Pulmonary artery endothelial cell (primary cell): ENCODE measurements at regions not wholly inside any gene's neighbourhood (a gene's known extent, or its start where the extent isn't known, plus 50 kb on each side); places are given as distances from the start of the nearest gene placed in this dataset.

Source experiments
- DNase-seq: peaks from one replicate; pipeline ENCODE4 v3.0.0-alpha.2; 2011; ENCODE audit warnings: low read depth, low spot score

DNA sequence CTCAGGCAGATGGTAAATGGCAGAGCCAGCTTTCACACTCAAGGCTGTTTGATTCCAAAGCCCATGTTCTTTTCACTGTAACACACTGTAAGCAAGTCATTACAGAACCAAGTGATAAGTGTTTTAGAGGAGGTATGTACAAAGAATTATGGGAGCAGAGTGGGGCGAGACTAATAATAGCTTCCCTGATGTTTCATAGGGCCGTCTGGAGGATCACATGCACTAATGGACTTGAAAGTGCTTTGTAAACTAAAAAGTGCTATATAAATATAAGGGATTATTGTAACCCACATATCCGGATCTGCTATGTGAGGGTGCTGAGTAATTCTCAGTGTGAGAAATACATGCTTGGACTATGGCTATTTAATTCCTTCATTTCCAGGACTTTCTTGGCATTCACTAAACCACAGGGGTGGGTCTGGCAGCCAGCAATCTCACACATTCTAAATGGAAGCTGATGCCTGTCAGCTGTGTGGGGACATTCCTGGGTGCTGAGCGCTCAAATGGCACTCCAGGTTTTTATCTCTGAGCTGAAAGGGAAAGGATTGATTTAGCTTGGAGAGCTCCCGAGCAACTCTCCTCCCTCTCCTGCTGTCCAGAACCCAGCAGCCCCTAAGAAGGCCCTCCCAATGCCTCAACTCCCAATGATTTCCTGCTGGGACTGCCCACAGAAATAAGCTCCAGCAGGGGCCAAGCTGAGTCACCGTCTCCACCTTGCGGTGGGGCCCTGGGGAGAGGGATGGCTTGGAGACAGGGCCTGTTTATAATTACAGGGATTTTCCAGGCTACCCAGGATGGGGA lies 222.8 kb downstream of the SOX11 start:
- DNase-seq = no peak

DNA sequence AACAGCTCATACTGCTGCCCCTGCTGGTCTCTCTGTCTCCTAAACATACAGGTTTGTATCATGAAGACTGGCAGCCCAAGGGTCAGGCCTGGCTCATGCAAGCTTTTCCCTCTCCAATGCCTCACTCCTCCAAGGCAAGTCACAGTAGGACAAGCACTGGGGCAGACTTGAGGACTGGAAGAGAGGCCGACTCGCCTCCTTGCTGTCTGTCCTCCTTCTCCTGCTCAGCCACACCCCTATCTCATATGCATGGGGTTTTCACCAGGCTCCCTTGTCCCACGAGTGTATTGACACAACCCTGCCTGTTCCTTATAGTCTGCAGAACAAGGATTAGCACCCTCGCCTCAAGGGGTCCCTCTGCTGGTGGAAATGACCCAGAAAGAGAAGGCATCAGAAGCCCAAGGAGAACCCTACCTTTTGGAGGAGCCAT lies 223.7 kb downstream of the SOX11 start:
- DNase-seq = no peak

DNA sequence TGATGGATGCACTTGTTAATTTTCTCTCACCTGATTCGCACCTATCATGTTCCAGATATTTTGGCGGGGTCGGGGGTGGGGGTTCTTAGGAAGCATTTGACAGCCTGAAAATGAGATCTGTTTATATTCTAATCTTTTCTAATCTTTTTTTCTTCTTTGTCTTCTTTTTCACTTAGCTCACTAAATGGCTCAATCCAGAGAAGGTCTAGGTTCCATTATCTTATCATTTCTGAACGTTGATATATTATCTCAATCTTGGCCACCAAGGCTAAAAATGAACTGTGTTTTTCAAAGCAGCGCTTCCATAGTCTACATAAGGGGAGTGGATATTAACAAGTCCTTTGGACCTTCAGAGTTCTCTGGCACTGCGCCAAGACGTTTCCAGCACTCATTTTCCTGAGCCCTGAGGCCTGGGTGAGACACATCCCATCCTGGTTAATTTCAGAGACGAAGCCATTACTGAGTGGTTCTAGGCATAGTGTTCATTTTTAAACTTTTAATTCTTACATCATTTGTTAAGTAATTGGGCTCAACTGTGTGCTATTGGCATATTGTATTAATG lies 229.0 kb downstream of the SOX11 start:
- DNase-seq = no peak

DNA sequence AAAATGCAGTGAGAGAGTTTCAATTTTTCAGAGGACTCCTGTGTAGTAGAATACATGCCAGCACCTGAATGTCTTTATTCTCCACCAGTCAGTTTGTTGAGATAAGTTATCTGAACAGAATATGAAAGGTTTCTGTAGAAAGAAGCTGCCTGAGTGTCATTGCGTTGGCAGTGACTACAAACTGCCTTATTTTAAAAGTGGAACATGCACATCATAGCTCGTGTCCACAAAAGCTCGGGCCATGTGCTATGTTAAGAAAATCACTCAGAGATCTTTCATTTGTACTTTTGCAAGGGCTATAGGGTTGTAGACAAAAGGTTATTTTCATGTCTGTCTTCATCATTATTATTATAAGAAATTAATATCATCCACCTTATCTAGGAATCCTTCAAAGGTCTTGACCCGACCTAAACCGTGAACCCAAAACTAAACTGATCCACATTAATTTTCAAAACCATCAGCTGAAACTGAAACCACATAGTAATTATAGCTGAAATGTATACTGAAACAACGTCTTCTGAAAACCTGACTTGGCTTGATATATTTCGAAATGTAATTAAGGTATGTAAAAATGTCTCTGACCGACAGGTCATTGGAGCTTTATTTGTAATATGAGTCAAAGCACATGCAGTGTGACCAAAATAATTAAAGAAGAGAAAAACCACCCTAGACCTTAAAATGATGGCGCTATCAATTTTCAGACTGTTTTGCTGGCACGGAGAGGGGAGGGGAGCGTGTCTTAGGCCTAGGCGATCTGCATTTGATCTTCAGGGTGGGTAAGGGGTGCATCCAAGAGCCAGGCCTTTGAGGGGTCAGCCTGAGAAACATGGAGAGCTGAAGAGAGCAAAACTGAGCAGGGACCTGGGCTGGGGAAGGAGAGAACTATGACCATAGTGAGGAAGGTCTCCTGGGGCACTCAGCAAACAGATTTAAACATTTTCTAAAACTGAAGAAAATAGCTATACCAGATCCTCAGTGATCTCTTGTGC lies 232.1 kb downstream of the SOX11 start:
- no peak for DNase-seq

DNA sequence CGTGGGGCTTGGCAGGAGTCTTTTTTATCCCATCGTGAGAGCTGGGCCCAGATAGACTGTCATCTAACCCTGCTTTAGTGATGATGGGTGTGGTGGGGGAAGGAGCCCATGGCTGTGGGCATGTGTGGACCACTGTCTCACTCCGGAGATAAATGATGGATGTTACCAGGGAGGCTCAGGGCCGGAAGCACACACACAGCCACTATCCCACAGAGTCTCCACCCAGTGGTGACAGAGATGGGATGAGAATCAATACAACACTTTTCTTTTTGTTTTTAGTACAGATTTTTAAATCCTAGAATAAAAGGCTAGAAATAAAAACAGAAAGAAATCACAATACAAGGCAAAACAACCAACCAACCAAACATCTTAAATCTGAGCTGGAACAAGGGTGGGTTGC lies 233.4 kb downstream of the SOX11 start:
- no peak for DNase-seq

DNA sequence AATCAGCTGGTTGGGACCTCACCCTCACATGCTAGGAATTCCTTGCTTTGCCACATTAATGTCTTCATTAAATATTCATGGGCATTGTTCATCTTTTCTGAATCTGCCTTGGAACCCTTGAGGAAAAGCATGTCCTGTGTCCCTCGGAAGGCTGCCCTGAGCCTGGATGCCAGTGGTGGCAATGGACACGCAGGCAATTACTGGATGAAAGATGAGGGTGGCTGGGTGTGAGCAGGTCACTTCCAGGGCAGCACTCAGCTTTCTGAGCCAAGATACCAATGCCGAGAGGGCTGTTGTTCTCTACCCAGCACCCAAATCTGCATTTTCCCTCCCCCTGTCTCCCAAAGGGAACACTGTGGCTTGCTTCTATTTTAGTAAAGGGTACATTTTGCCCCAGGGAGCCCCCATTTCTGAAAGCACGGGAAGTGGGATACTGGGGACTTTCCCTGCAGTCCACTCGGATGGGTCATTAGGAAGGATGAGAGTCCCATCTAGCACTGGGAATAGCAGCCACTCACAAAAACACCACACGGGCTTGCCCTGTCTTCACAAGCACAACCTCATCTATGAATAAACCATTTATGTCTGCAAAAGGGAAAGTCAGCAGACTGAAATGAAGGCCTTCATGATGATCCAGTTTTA lies 234.8 kb downstream of the SOX11 start:
- no peak for DNase-seq

DNA sequence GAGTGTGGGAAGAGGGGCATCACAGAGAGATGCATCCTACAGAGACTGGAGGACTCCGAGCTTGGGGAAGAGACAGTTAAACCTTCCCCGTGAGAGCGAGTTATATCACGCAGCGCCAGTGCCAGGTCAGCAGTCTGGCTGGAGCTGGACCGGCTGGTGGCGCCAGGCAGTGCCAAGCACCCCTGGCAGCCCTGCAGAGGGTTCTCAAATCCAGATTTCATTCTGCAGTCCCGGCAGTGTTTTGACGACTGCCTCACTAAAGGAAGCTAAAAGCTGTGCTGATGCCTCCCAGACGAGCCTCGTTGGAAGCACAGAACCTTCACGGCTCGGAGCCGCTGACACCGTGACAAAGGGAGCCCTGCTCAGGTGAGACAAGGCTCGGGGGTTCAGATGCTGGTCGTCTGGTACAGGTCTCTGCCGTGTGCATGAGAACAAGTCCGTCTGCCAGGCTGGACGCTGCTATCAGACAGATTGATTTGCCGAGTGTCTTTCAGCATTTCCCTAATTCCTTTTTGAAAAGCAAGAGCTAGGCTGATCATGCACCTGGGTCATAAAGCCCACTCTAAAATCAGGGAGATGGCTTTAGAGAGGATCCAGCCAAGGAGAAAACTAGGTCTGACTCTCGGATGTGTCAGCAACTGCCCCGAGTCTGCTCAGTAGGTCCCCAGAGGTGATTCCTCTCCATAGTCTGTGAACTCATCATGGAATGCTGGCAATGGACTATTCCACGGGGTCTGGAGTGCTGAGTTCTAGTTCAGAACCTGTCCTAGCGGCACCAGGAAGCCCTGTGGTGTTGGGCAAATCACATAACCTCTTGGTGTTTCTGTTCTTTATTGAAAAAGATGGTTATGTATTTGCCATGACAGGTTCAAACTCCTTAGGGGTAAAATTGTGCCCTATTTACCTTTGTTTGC lies 240.6 kb downstream of the SOX11 start:
- DNase-seq = no peak

DNA sequence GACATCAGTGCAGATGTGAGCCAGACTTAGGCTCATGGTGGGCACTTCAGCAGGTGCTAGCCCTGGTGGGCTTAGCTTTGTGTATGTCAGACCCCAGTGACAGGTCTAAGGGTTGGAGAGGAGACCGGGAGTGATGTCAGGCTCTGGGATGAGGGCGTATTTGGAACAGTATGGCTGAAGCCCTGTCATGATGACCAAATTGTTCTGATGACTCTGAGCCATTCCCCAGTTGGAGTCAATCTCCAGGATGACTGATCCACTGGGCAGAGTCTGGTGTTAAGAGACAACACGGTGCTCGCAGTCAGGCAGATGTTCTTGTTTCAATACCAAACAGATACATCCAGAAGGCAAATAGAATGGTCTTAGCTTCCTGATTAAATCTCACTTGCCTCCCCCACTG lies 241.5 kb downstream of the SOX11 start:
- DNase-seq = no peak

DNA sequence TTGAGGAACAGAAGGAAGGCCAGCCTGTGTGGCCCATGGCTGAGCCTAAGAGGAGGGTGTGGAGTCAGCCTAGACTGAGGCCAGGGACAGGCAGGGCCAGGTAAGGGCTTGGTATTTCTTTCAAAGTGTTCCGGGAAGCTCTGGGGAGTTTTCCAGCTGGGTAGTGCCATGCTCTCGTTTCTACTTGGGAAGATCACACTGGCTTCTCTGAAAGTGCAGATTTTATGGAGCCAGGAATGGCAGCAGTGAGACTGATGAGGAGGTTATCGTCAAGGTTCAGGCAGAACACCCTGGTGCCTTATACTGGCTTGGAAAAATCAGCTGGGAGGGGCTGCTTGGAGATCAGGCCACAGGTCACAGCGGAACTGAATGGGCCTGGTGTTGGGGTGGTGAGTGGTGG lies 245.1 kb downstream of the SOX11 start:
- no peak for DNase-seq

DNA sequence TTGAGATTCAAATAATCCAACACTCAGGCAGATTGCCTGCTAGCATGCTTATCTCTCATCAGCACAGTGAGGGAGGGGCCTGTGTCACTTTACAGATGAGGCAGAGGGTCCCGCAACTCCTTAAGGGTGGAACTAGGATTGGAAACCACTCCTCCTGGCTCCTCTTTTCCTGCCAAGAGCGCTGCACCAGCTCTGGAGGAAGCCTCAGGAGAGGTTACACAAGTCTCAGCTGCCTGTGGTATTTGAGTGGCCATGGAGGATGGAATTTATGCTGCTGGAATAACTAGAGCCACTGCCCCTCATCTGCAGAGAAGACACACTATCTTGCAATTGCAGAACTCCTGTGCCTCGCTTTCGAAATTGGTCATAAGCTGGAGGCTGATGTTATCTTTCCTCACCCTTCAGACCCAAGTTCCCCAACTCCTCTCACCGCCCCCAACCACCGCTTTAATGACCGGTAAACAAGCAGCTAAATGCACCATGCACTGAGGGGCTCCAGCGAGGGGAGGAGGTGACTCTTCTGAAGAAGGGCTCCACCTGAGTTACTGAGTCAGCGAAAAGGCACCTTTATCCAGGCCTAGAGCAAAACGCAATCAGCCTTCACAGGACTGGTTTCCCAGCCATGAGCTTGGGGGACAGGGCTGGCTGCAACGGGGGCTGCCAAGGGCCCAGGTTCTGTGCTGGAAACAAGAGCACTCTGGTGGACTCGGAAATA lies 245.8 kb downstream of the SOX11 start:
- DNase-seq = no peak

DNA sequence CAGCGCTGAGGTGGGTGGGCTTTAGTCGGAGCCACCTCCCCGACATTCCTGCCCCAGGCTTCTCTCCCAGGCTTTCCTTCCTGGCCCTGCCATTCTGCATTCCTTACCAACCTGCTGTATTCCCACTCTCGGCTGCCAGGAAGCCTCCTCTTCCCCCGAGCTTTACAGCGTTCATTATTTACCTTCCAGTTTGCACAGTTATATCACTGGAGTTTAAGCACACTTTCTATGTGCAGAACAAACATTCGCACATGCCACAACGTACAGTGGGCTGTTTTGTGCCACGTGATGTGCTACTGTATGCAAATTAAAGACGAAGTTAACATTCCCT lies 246.3 kb downstream of the SOX11 start:
- no peak for DNase-seq

DNA sequence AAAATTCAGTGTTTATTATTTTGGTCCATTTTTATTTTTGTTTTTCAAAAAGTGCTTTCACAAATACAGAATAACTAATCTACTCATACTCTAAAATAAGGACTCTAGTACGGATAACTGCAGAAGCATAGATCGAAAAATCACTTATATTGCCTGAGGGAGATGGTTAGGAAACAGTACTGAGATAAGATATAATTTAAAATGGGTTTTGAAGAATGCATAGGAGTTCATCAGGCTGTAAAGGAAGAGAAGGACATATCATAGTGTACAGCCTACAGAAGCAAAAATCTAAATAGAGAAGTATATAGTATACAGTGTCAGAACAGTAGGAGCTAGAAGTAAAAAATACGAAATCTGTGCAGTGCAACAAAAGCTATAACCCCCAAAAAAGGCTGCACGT lies 247.4 kb downstream of the SOX11 start:
- DNase-seq = no peak

DNA sequence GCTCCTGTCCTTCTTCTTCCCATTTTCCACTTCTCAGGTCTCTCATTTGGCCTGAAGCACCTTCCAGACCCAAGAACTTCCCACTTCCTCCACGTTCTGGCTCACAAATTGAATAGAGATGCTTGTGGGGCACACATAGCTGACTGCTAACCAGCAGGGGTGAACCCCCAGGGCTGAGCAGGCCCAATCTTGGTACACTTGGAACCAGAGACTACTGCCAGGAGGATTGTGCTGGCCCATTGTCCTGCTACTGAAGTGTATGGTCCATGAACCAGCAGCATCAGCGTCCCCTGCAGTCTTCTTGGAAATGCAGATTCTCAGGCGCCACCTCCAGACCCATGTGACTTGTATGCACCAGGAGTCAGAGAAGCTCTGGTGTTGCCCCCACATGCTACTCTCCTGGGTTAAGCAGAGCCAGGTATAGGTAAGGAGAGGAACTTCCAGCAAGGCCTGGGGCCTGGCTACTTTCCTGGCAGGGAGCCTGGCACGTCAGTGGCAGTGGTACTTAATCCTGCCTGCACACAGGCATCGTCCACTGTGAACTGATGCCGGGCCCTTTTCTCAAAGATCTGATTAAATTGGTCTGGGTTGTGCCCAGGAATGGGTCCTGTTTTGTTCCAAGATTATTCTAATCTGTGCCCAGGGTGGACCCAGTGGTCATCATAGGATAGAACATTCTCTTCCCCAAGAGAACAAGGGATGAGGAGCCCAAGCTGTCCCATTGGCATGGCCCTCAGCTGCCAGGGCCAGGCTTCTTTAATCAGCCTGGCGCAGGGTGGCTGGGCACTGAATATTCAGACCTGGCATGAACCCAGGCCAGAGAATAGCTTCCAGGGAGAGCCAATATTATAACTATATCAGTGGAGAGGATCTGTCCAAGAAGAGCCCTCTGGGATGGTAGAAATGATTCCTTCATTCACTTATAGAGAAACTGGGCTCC lies 248.7 kb downstream of the SOX11 start:
- no peak for DNase-seq

DNA sequence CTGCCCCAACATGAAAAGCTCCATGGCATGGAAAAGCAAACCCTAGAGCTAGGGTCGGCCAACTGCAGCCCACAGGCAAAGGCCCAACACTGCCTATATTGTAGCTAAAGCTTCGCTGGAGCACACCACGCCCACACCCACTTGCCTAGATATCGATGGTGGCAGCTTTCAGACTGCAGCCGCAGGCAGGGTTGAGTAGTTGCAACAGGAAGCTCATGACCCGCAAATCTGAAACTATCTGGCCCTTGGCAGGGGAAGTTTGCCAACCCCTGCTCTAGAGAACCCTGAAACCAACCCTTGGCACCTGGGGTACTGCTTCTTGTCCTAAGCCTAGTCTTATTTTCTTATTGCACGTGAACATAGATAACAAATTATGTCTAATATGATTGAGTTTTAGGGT lies 250.0 kb downstream of the SOX11 start:
- no peak for DNase-seq

DNA sequence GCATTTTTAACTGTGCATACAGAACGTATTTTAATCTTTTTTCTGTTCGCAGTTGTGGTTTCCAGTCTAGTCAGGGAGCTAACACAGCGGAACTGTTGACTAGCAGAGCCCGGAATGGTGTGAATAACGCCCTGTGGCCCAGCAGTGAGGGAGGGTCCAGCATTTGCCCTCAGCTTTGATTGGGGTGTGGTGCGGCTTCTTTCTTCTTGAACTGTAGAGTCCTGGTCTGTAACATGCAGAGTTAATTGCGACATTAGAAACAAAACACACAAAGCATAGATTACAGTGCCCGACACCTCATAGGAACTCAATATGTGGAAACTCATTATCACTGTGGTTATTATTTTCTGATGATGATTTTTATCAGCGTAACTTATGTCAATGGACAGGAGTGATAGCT lies 253.6 kb downstream of the SOX11 start:
- no peak for DNase-seq

DNA sequence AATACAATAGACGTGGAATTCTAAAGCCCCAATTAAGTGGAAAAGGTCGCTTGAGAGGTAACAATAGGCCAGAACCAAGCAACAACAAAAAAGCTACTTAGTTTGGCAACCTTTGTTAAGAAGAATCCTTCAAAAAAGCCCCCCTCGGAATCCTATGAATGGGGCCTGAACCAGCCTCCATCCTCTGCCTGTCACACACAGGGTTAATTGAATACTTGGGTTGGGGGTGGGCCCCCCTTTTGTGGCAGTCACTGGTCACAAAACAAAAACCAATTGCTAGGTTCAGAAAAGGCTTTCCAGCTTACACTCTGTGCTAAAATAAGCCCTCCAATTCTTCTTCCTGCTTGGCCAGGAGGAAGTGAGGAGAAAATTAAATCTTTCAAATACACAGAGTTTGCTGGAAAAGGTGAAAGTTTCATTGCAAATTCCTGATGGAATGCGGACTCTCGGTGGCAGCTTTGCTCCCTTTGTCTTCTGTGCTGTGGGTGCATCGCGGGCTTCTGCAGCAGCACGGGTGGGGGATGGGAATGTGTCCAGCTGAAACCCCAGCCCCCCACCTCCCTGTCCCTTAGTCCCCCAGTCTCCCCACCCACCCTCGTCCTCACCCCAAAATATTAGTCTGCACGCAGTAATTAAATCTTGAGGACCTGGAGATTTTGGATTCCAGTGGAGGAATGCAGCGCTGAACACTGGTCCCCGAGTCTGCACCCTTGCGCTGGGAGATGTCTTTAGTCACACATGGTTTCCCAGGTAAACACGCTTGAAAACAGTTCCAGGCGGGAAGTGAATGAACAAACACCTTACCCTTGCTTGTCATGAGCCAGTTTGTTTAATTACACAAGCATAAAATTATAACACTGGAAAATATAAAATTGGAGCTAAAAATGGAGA lies 254.3 kb downstream of the SOX11 start:
- DNase-seq = no peak

DNA sequence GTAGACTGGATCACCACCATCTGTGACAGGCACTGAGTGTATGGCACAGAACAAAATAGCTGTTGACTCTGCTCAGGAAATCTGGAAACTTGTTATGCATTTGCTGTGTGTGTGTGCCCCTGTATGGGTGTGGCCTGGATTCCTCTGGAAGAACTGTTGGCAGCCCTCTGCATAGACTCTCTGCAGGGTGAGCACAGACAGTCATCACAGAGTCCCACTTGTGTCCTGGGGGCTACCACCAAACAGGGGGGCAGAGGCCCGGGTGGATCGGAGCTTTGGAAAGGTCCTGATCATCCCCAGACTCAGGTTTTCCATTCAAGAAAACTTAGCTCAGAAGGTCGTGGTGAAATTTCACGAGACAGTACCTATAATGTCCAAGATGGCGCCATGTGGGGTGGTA lies 258.6 kb downstream of the SOX11 start:
- DNase-seq = no peak

DNA sequence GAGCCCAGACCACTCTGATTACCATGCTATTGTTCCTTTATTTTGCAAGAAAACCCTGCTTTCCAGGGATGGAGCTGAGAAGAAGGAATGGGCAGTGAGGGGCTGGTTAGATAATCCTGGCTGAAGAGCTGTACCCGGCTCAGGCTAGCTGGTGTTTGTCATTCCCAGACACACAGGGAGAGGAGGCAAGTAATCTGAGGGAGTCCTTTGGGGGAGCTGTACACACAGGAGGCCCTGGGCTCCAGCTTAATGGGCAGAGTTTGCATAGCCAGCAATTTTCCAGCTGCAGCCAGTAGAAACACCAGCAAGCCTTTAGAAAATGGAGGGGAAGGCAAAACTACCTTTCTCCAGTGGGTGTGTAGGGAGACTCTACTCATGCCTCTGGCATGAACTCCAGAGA lies 259.3 kb downstream of the SOX11 start:
- DNase-seq = no peak
